ENCODE measurements at regions not wholly inside any gene's neighbourhood (a gene's known extent, or its start where the extent isn't known, plus 50 kb on each side); places are given as distances from the start of the nearest gene placed in this dataset.

GRCh38 chr14:100979079-100979478, 75.6 kb upstream of the RTL1 start:
- TF ChIP-seq CTCF (IDR thresholded peaks at IDR 0.05) (no peak), POLR2A (IDR thresholded peaks at IDR 0.05) (no peak), POLR2AphosphoS5 (IDR thresholded peaks at IDR 0.05; ENCODE audit: insufficient read depth in 1 of 2, low read depth in 1 of 2) (no peak)

All from vagina (tissue), 2 donors.